Posterior vena cava (tissue), 2 donors: ENCODE measurements at regions not wholly inside any gene's neighbourhood (a gene's known extent, or its start where the extent isn't known, plus 50 kb on each side); places are given as distances from the start of the nearest gene placed in this dataset.
"Not testable (repeated sequence)": the region's sequence is repeated elsewhere in the genome, so short reads cannot be mapped to it uniquely, and the experiment has no call there.

Source experiments
- DNase-seq: peaks from one replicate; pipeline ENCODE4 v3.0.0-alpha.2; 2020; ENCODE audit warnings: low spot score
- intact Hi-C, 2 donors: fragments of 100-400 bp; cut with DNase I; formaldehyde crosslinking; loops; one replicate each; pipeline versions ENCODE4 v1.14.1 to v1.14.2; 2022 to 2023
- donor health status: DM: yes; HTN: yes; CAD: no.
- donor health status: DM: yes; HTN: yes; CAD: no.

- DNase-seq, result no peak
- intact Hi-C loops, result no loop called here
These were observed 302.3 kb upstream of the GRAMD2B start for GRCh38 chr5:126120939-126121338.

GRCh38 chr5:126122942-126123341, 300.3 kb upstream of the GRAMD2B start:
- no peak for DNase-seq
- intact Hi-C loops, result no loop called here

GRCh38 chr5:126124706-126125345, 298.4 kb upstream of the GRAMD2B start:
- intact Hi-C loops, result no loop called here
- DNase-seq, result no peak

DNA sequence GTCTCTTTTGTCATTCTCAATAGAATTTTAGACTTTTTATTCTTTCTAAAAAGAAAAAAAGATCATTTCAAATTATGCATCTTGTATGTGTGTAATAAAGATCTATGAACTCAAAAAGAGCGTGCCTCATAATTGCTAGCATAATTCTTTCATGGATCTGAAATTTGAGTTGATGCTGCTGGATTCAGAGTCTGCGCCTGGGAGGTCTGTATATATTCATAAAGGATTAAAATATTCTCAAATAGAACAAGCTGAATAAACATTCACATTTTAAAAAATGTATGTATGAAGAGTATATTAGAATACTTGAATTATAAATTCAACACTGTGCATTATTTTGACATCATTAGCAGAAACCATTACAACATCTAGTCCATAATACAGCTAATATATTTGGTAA, 297.8 kb upstream of the GRAMD2B start:
- intact Hi-C loops, result no loop called here
- no peak for DNase-seq

DNA sequence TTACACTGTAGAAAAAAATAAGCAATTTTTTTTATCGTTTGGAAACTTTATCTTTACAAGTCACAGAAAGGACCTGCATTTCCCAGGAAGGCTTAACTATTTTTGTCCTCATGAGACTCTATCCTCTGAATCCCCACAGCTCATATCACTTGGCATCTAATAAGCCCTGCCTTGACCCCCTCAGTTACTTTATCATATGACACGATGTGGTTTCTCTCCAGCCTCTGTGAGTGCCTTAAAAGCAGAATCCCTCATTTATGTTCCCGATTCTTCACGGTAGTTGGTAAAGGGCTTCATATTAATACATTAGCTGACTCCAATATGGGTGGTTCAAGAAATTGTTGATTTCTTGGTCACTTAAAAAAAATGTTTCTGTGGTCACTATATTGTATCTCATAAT, 296.6 kb upstream of the GRAMD2B start:
- no peak for DNase-seq
- intact Hi-C loops, result no loop called here

- intact Hi-C loops, DNase-seq: not testable (repeated sequence)
These were observed 295.8 kb upstream of the GRAMD2B start for GRCh38 chr5:126127371-126127770.

DNA sequence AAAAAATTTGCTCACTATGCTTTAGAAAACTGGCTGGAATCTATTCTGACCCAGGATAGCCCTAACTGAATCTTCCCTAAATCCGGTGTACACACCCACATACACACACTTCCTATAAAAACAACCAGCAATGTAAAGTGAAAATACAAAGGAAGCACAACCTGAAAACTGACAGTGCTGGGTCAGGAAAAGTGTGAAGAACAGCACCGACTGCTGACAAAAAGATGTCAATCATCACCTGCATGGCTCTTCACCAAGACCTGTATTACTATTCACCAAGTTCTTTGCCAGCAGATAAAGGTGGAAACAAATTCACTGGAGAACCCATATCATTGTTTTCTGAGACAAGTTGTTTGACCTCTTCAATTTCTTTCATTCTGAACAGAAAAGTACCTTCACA, 293.8 kb upstream of the GRAMD2B start:
- DNase-seq, result no peak
- intact Hi-C loops, result no loop called here

DNA sequence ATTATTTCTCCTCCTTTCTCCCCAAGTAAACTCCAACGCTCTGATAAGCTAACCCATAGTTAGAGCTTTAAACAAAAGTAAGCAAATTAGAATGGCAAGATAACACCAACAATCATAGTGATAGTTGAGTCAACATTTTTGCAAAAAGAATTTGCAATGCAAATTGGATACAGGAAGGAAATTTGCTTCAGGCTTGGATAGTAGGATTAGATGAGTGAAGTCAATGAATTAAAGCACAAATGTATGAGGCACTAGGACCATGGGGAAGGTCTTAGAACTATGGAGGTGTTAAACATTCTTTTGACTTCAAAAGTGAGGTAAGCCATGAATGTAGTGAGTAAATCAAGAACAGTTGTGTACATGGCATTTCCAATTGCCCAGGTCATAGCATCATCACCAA, 289.8 kb upstream of the GRAMD2B start:
- no peak for DNase-seq
- intact Hi-C loops, result no loop called here

DNA sequence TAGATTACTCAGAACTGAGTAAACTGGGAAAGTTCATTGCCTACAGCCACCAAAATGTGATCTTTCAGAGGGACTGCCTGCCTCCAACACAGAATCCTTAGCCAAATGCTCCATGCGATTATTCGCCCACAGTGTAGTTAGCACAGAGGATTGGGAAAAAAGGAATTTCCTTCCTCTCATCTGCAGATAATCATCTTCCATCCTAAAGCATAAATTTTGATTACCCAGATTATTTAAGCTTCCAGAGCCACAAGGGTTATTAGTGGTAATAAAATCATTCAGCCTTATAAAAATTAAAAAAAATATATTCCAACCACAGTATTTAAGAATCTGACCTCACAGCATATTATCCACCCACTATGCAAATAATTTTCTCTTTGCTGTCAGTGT, 285.3 kb upstream of the GRAMD2B start:
- intact Hi-C loops, result no loop called here
- DNase-seq, result no peak

DNA sequence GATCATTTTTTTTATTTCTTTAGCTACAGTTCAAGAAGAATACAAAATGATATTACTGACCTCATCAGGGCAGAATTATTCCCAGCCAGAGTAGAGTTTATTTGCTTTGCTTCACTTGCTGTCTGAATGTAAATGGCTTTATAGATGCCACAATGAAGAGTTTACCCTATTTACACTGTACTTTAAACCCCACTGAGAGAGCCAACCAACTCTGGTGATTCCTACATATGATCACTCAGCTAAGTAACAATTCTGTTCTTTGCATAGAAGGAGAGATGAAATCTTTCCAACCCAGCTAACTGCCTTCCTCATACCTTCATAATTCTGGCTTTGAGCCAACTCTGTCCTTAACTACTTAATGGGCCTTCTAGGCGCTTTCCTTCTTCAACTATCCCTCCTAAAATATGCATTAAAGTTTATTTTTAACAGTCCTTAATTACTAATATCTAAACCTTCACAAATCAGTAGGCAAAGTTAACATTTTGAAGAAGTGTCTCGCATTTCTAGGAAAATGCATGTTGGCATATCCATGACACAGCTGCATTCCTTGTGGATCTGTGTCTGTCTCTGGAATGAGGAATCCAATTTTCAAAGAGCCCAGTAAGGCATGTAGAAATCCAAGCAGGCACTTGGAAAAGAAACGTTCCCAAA, 284.8 kb upstream of the GRAMD2B start:
- no peak for DNase-seq
- intact Hi-C loops, result no loop called here

DNA sequence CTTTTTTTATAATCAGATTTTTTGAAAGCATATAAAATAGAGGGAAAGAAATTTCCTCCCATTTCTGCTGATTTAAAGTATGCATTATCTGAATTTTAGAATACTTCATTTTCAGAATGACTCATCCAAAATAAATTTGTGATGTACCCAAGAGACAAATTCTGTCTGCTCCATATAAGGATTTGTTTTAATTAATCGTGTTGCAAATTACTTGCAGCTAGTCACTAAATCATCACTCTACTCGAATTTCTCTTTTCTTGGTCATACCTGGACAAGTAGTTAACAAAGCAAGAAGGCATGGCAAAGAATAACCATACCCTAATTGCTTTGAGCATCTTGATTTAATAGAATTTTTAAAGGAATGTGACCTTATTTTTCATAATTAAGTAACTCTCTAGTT, 284.1 kb upstream of the GRAMD2B start:
- no peak for DNase-seq
- intact Hi-C loops, result no loop called here

GRCh38 chr5:126139773-126140172, 283.4 kb upstream of the GRAMD2B start:
- no peak for DNase-seq
- intact Hi-C loops, result no loop called here

DNA sequence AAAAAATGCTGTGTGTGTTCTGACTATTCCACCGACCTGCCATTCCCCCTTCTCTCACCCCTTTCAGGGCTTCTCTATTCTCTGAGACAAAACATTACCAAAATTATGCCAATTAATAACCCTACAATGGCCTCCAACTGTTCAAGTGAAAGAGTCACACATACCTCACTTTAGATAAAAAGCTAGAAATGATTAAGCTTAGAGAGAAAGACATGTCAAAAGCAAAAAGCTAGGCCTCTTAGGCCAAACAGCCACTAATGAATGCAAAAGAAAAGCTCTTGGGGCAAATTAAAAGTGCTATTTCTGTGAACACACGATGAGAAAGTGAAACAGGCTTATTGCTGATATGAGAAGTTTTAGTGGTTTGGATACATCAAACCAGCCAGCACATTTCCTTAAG, 279.6 kb upstream of the GRAMD2B start:
- intact Hi-C loops, result no loop called here
- no peak for DNase-seq

GRCh38 chr5:126150319-126150718, 272.9 kb upstream of the GRAMD2B start:
- DNase-seq, intact Hi-C loops: not testable (repeated sequence)

GRCh38 chr5:126155298-126155697, 267.9 kb upstream of the GRAMD2B start:
- intact Hi-C loops, result not testable (repeated sequence)

DNA sequence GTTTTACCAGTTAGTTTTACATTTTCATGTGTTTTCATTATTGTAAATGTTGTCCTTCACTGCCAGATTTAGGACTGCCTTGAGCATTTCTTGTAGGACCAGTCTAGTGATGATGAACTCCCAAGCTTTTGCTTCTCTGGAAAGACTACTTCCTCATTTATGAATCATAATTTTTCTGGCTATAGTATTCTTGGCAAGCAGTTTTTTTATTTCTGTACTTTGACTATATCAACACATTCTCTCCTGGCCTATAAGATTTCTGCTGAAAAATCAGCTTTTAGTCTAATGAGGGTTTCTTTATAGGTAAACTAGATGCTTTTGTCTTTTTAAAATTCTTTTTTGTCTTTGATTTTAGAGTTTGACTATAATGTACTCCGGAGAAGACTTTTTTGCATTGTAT, 256.8 kb upstream of the GRAMD2B start:
- intact Hi-C loops, result no loop called here
- DNase-seq, result no peak

More at GRCh38 chr5:126155298-126155697, 267.9 kb upstream of the GRAMD2B start:
- not testable (repeated sequence) for DNase-seq

DNA sequence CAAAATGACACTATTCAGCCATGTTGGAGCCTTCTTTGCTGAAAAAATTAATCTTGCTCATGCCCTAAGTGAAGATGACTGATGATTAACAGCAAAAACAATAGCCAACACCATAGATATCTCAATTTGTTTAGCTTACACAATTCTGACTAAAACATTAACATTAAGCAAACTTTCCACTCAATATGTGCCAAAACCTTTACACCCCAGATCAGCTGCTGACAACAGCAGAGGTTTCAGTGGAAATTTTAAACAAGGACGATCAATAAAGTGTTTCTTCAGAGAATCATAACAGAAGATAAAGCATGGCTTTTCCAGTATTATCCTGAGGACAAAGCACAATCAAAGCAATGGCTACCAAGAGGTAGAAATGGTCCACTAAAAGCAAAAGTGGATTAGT, 254.4 kb upstream of the GRAMD2B start:
- DNase-seq, result no peak
- intact Hi-C loops, result no loop called here

DNA sequence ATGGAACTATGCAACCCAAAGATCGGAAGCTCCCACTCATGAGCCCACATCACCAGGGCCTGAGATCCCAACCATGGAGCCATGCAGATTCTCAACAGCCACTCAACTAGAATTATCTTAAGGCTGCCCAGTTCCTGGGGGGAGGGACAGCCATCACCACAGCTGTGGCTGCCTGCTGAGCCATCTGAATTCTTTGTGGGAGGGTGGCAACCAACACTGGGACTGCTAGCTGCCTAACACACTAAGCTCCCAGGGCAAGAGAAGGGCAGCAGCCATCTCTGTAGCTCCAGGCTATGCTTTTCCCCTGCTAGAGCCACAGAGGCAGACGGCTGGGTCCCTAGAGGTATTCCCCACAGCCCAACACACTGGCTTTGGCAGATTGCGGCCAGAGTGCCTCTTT, 251.3 kb upstream of the GRAMD2B start:
- DNase-seq, result no peak
- intact Hi-C loops, result no loop called here

- no peak for DNase-seq
- intact Hi-C loops, result no loop called here
These were observed 250.4 kb upstream of the GRAMD2B start for GRCh38 chr5:126172812-126173211.

- intact Hi-C loops, result no loop called here
- DNase-seq, result no peak
These were observed 244.7 kb upstream of the GRAMD2B start for GRCh38 chr5:126178521-126178920.

GRCh38 chr5:126182971-126183695, 240.1 kb upstream of the GRAMD2B start:
- intact Hi-C loops, result no loop called here
- no peak for DNase-seq
